Lower leg skin (tissue), 3 donors: ENCODE measurements at regions not wholly inside any gene's neighbourhood (a gene's known extent, or its start where the extent isn't known, plus 50 kb on each side); places are given as distances from the start of the nearest gene placed in this dataset.

Experiments
- POLR2A ChIP-seq, 2 donors: fragments of 450-650 bp; IDR thresholded peaks; one replicate each; pipeline ENCODE4 v1.6.1; 2016 to 2017; ENCODE audit warnings: antibody characterized with exemption in 2 of 2, mild to moderate bottlenecking in 1 of 2, moderate library complexity in 1 of 2
- TF ChIP-seq, protein P1 (sequence below), 3 donors: fragments of 450-650 bp; IDR thresholded peaks; one replicate each; pipeline ENCODE4 v1.5.1; 2016; ENCODE audit warnings: antibody characterized with exemption in 3 of 3, mild to moderate bottlenecking in 3 of 3, moderate library complexity in 2 of 3

DNA sequence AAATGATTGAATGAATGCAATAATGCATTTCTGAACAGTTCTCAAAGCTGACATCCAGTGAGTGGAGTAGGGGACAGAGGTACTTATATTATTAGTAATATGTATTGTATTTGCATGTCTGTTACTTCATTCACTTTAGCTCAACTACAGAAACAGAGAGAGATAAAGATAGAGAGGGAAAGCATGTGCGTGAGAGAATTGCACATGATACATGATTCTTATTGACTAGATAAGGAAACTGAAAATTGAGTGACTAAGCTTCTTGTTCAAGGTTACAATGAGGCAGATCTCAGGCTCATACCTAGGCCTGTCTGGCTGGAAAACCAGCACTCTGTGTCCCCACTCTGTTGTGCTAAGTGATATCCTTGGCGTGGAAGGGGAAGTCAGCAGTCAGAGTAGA, 337.7 kb upstream of the KLF4 start:
- TF ChIP-seq, protein P1, sequence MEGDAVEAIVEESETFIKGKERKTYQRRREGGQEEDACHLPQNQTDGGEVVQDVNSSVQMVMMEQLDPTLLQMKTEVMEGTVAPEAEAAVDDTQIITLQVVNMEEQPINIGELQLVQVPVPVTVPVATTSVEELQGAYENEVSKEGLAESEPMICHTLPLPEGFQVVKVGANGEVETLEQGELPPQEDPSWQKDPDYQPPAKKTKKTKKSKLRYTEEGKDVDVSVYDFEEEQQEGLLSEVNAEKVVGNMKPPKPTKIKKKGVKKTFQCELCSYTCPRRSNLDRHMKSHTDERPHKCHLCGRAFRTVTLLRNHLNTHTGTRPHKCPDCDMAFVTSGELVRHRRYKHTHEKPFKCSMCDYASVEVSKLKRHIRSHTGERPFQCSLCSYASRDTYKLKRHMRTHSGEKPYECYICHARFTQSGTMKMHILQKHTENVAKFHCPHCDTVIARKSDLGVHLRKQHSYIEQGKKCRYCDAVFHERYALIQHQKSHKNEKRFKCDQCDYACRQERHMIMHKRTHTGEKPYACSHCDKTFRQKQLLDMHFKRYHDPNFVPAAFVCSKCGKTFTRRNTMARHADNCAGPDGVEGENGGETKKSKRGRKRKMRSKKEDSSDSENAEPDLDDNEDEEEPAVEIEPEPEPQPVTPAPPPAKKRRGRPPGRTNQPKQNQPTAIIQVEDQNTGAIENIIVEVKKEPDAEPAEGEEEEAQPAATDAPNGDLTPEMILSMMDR (IDR thresholded peaks at IDR 0.05) = no peak
- TF ChIP-seq POLR2A (IDR thresholded peaks at IDR 0.05) = no peak
